HCT116 (cell line): ENCODE measurements at regions not wholly inside any gene's neighbourhood (a gene's known extent, or its start where the extent isn't known, plus 50 kb on each side); places are given as distances from the start of the nearest gene placed in this dataset.

Source experiments
- ATAC-seq: fragments of 200-7000 bp; cut with Tn5 transposase; 2 replicates; pipeline ENCODE4 v1.9.1; 2020; ENCODE audit warnings: mild to moderate bottlenecking, moderate library complexity
- BruUV-seq: library from RNA; stranded (reverse); fragments of 400-500 nt; replicated peaks from 2 replicates; lab custom pipeline; 2021; lab: Mats Ljungman, UMichigan
- CTCF ChIA-PET: fragments of 300-600 bp; sonication (Branson Sonifier 250); formaldehyde crosslinking; loops from one replicate; lab custom pipeline; 2021; ENCODE audit warnings: antibody characterized with exemption; lab: Charles Lee
- POLR2A ChIA-PET: fragments of 300-600, 350-600 bp; sonication (Branson Sonifier 250); formaldehyde crosslinking; loops from one replicate; lab custom pipeline; 2021; ENCODE audit warnings: antibody characterized with exemption; lab: Charles Lee
- RAD21 ChIA-PET, 2 experiments: fragments of 300-600 bp; sonication (Branson Sonifier 250); formaldehyde crosslinking; loops; one replicate each; lab custom pipeline; 2023; ENCODE audit warnings: low total read pairs in 2 of 2; ENCODE audit not compliant: uncharacterized antibody in 2 of 2, unreplicated experiment in 2 of 2, low non-redundant PET in 1 of 2; lab: Charles Lee
- DNase-seq: peaks from one replicate; pipeline ENCODE4 v3.0.0-alpha.2; 2010; ENCODE audit warnings: low read depth, low spot score
- H2AFZ ChIP-seq: fragments of 200-600 bp; shearing (Covaris generic), sonication (generic); 2 replicates; pipeline ENCODE4 v1.6.1; 2017; ENCODE audit warnings: low read depth, mixed run types, mixed read lengths, antibody characterized with exemption, low read length; ENCODE audit not compliant: poor library complexity, severe bottlenecking
- H3K27ac ChIP-seq: 2 replicates; pipeline ENCODE4 v1.5.1; 2012; ENCODE audit warnings: low read depth, low read length
- H3K27me3 ChIP-seq: fragments of 200-600 bp; sonication (generic); 2 replicates; pipeline ENCODE4 v1.6.1; 2016; ENCODE audit warnings: mixed run types, low read length, mixed read lengths; ENCODE audit not compliant: insufficient read depth
- H3K36me3 ChIP-seq, 2 experiments: fragments of 200-500 bp in 1 of 2; fragments of 200-600 bp in 1 of 2; sonication (Bioruptor generic) in 1 of 2; sonication (generic) in 1 of 2; 2 replicates each; pipeline versions ENCODE4 v1.5.1 to v1.6.1; 2014 to 2016; ENCODE audit warnings: low read length in 2 of 2, inconsistent platforms in 1 of 2, mixed read lengths in 1 of 2, mixed run types in 1 of 2; ENCODE audit not compliant: insufficient read depth in 2 of 2, control insufficient read depth in 1 of 2
- H3K4me1 ChIP-seq, 2 experiments: fragments of 200-600 bp in 1 of 2; sonication (generic) in 1 of 2; 2 replicates each; pipeline versions ENCODE4 v1.5.1 to v1.6.1; 2012 to 2017; ENCODE audit warnings: low read length in 2 of 2, inconsistent platforms in 1 of 2, mild to moderate bottlenecking in 1 of 2, mixed read lengths in 1 of 2, mixed run types in 1 of 2, moderate library complexity in 1 of 2; ENCODE audit not compliant: insufficient read depth in 2 of 2, control insufficient read depth in 1 of 2
- H3K4me2 ChIP-seq: fragments of 200-600 bp; sonication (generic); 2 replicates; pipeline ENCODE4 v1.6.1; 2017; ENCODE audit warnings: mixed run types, low read length, mixed read lengths
- H3K4me3 ChIP-seq, 2 experiments: fragments of 200-600 bp in 1 of 2; sonication (generic) in 1 of 2; replicated peaks in 1 of 2; 2 replicates each; pipeline ENCODE4 v1.5.1; 2011 to 2016; ENCODE audit warnings: low read length in 2 of 2, control low read depth in 1 of 2, low read depth in 1 of 2, mild to moderate bottlenecking in 1 of 2, mixed read lengths in 1 of 2, mixed run types in 1 of 2
- H3K79me2 ChIP-seq: fragments of 200-600 bp; sonication (generic); 2 replicates; pipeline ENCODE4 v1.6.1; 2017; ENCODE audit warnings: mild to moderate bottlenecking, mixed run types, low read length, moderate library complexity, mixed read lengths; ENCODE audit not compliant: insufficient read depth
- H3K9ac ChIP-seq: fragments of 200-600 bp; sonication (generic); 2 replicates; pipeline ENCODE4 v1.6.1; 2016; ENCODE audit warnings: low read length, mixed read lengths
- H3K9me2 ChIP-seq: fragments of 200-600 bp; sonication (generic), shearing (Covaris generic); 2 replicates; pipeline ENCODE4 v1.6.1; 2017; ENCODE audit warnings: mixed run types, mild to moderate bottlenecking, moderate library complexity; ENCODE audit not compliant: insufficient read depth
- H3K9me3 ChIP-seq, 2 experiments: fragments of 200-500 bp in 1 of 2; fragments of 200-600 bp in 1 of 2; sonication (Bioruptor generic) in 1 of 2; sonication (generic) in 1 of 2; 2 replicates each; pipeline ENCODE4 v1.6.1; 2014 to 2017; ENCODE audit warnings: low read length in 2 of 2, mixed read lengths in 2 of 2, inconsistent platforms in 1 of 2, low read depth in 1 of 2, mild to moderate bottlenecking in 1 of 2, mixed run types in 1 of 2, moderate library complexity in 1 of 2; ENCODE audit not compliant: control insufficient read depth in 1 of 2, insufficient read depth in 1 of 2
- H4K20me1 ChIP-seq: fragments of 200-600 bp; sonication (generic), shearing (Covaris generic); 2 replicates; pipeline ENCODE4 v1.6.1; 2017; ENCODE audit warnings: mixed run types, mild to moderate bottlenecking, moderate library complexity; ENCODE audit not compliant: insufficient read depth
- ATF3 ChIP-seq: IDR thresholded peaks from 2 replicates; pipeline ENCODE4 v1.6.1; 2012
- CBX3 ChIP-seq: IDR thresholded peaks from 2 replicates; pipeline ENCODE4 v1.6.1; 2012; ENCODE audit warnings: low read depth
- CEBPB ChIP-seq: IDR thresholded peaks from 2 replicates; pipeline ENCODE4 v1.6.1; 2012; ENCODE audit warnings: low read depth
- ELF1 ChIP-seq: IDR thresholded peaks from 2 replicates; pipeline ENCODE4 v1.6.1; 2012; ENCODE audit warnings: low read depth, borderline replicate concordance
- EZH2phosphoT487 ChIP-seq: fragments of 200-600 bp; IDR thresholded peaks from 2 replicates; pipeline ENCODE4 v1.6.1; 2018; ENCODE audit warnings: antibody characterized with exemption, borderline replicate concordance
- MAX ChIP-seq: IDR thresholded peaks from 2 replicates; pipeline ENCODE4 v1.6.1; 2012
- POLR2A ChIP-seq: IDR thresholded peaks from 2 replicates; pipeline ENCODE4 v1.7.0; 2011; ENCODE audit warnings: borderline replicate concordance; ENCODE audit not compliant: insufficient read depth, insufficient read length; ENCODE audit errors: extremely low read depth
- POLR2AphosphoS5 ChIP-seq: IDR thresholded peaks from 2 replicates; pipeline ENCODE4 v1.6.1; 2011; ENCODE audit warnings: mild to moderate bottlenecking, low read depth, low read length, moderate library complexity
- REST ChIP-seq: IDR thresholded peaks from 2 replicates; pipeline ENCODE4 v1.6.1; 2012; ENCODE audit warnings: low read depth
- SIN3A ChIP-seq: IDR thresholded peaks from 2 replicates; pipeline ENCODE4 v1.6.1; 2012; ENCODE audit warnings: low read depth
- ZFX ChIP-seq: fragments of 450-650 bp; IDR thresholded peaks from 2 replicates; pipeline ENCODE4 v1.6.1; 2017
- ZNF274 ChIP-seq: fragments of 200-500 bp; sonication (Bioruptor generic); IDR thresholded peaks from 2 replicates; pipeline ENCODE4 v1.6.1; 2014; ENCODE audit warnings: mild to moderate bottlenecking, low read depth, low read length, inconsistent platforms
- intact Hi-C: fragments of 100-400 bp; cut with micrococcal nuclease; formaldehyde crosslinking; loops from 2 replicates; pipeline ENCODE4 v1.10.0; 2022
- TF ChIP-seq, protein P1 (sequence below), 3 experiments: fragments of 200-600 bp in 1 of 3; sonication (generic) in 1 of 3; IDR thresholded peaks in 2 of 3; conservative IDR thresholded peaks in 1 of 3; 2 replicates each; pipeline ENCODE4 v1.5.1; 2012 to 2017; ENCODE audit warnings: low read depth in 2 of 3, low read length in 2 of 3, antibody characterized with exemption in 1 of 3, borderline replicate concordance in 1 of 3, control low read depth in 1 of 3, mild to moderate bottlenecking in 1 of 3, mixed read lengths in 1 of 3, mixed run types in 1 of 3, moderate library complexity in 1 of 3; ENCODE audit not compliant: insufficient read depth in 1 of 3

DNA sequence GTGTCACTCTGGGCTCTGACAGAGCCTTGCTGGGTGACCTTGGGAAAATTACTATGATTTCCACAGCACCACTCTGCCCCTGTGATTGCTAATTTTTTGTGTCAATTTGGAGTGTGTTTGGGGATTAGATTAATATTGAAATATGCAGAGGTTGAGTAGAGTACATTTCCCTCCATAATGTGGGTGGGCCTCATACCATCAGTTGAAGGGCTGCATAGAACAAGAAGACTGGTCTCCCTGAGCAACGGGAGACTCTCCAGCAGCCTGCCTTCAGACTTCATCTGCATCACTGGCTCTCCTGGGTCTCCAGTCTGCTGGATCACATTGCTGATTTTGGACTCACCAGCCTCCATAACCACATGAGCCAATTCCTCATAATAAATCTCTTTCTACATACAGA, 313.7 kb downstream of the TNS1 start (continued):
- TF ChIP-seq, protein P1, sequence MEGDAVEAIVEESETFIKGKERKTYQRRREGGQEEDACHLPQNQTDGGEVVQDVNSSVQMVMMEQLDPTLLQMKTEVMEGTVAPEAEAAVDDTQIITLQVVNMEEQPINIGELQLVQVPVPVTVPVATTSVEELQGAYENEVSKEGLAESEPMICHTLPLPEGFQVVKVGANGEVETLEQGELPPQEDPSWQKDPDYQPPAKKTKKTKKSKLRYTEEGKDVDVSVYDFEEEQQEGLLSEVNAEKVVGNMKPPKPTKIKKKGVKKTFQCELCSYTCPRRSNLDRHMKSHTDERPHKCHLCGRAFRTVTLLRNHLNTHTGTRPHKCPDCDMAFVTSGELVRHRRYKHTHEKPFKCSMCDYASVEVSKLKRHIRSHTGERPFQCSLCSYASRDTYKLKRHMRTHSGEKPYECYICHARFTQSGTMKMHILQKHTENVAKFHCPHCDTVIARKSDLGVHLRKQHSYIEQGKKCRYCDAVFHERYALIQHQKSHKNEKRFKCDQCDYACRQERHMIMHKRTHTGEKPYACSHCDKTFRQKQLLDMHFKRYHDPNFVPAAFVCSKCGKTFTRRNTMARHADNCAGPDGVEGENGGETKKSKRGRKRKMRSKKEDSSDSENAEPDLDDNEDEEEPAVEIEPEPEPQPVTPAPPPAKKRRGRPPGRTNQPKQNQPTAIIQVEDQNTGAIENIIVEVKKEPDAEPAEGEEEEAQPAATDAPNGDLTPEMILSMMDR (IDR thresholded peaks at IDR 0.05 in 2 of 3, conservative IDR thresholded peaks at IDR 0.05 in 1 of 3; ENCODE audit: borderline replicate concordance in 1 of 3, insufficient read depth in 1 of 3, low read depth in 2 of 3, low read length in 2 of 3), result no peak
- TF ChIP-seq POLR2A (no peak), CBX3 (no peak), ATF3 (no peak)

- H3K27ac ChIP-seq, result no peak overlapping the region
- BruUV-seq, result no TSS peak
Measured at GRCh38 chr2:217688494-217688893, 314.3 kb downstream of the TNS1 start.

More at GRCh38 chr2:217688494-217688893, 314.3 kb downstream of the TNS1 start:
- no peak overlapping the region for H3K4me2 ChIP-seq
- TF ChIP-seq EZH2phosphoT487 (no peak), ZFX (no peak), ZNF274 (no peak), POLR2AphosphoS5 (no peak), SIN3A (no peak), ELF1 (no peak), MAX (no peak), CEBPB (no peak), REST (no peak)
- TF ChIP-seq, protein P1 (IDR thresholded peaks at IDR 0.05 in 2 of 3, conservative IDR thresholded peaks at IDR 0.05 in 1 of 3; ENCODE audit: borderline replicate concordance in 1 of 3, insufficient read depth in 1 of 3, low read depth in 2 of 3, low read length in 2 of 3), result no peak
- TF ChIP-seq, all 23 proteins: peak for 0
- no peak overlapping the region for H3K4me3 ChIP-seq
- H3K79me2 ChIP-seq, result no peaks in the 10 kb centered on the region
- ChIA-PET RAD21 (no interaction called here), CTCF (no interaction called here), POLR2A (no interaction called here)
- no peaks in the 10 kb centered on the region for H3K36me3 ChIP-seq
- H4K20me1 ChIP-seq, result no peaks in the 10 kb centered on the region
- ATAC-seq, result no peak
- no peaks in the 10 kb centered on the region for H3K9me2 ChIP-seq
- H3K4me1 ChIP-seq, result peaks cover 3 to 5% of the 10 kb centered on the region in 2 experiments; a peak in 3 of 4 replicates
- DNase-seq, result no peak
- peaks cover 14% of the 10 kb centered on the region for H3K27me3 ChIP-seq
- intact Hi-C loops, result no loop called here
- no peaks in the 10 kb centered on the region for H3K9me3 ChIP-seq
- no peak overlapping the region for H2AFZ ChIP-seq
- H3K9ac ChIP-seq, result no peak overlapping the region
